ENCODE measurements at regions not wholly inside any gene's neighbourhood (a gene's known extent, or its start where the extent isn't known, plus 50 kb on each side); places are given as distances from the start of the nearest gene placed in this dataset.

GRCh38 chr3:135490219-135490915 is 475.2 kb upstream of the PPP2R3A start:
- no peak for DNase-seq

GRCh38 chr3:135491491-135492205 is 473.9 kb upstream of the PPP2R3A start:
- no peak for DNase-seq

GRCh38 chr3:135495891-135496290 is 469.6 kb upstream of the PPP2R3A start:
- no peak for DNase-seq

GRCh38 chr3:135497979-135498378 is 467.5 kb upstream of the PPP2R3A start:
- DNase-seq, result no peak

GRCh38 chr3:135499426-135499825 is 466.1 kb upstream of the PPP2R3A start:
- DNase-seq, result no peak

GRCh38 chr3:135500034-135500433 is 465.5 kb upstream of the PPP2R3A start:
- DNase-seq, result no peak

GRCh38 chr3:135503065-135503759 is 462.3 kb upstream of the PPP2R3A start:
- no peak for DNase-seq

GRCh38 chr3:135503760-135504686 is 461.5 kb upstream of the PPP2R3A start:
- DNase-seq, result no peak

- DNase-seq, result no peak
Measured at GRCh38 chr3:135513106-135514059, 452.1 kb upstream of the PPP2R3A start.

- no peak for DNase-seq
Measured at GRCh38 chr3:135514060-135514448, 451.5 kb upstream of the PPP2R3A start.

- DNase-seq, result no peak
Measured at GRCh38 chr3:135516143-135516542, 449.4 kb upstream of the PPP2R3A start.

GRCh38 chr3:135528413-135529015 is 437.0 kb upstream of the PPP2R3A start:
- no peak for DNase-seq

- no peak for DNase-seq
Measured at GRCh38 chr3:135532021-135532420, 433.5 kb upstream of the PPP2R3A start.

GRCh38 chr3:135538123-135538522 is 427.4 kb upstream of the PPP2R3A start:
- no peak for DNase-seq

GRCh38 chr3:135539351-135539750 is 426.2 kb upstream of the PPP2R3A start:
- DNase-seq, result no peak

- DNase-seq, result no peak
Measured at GRCh38 chr3:135539854-135540253, 425.7 kb upstream of the PPP2R3A start.

GRCh38 chr3:135549928-135550494 is 415.5 kb upstream of the PPP2R3A start:
- DNase-seq, result no peak

GRCh38 chr3:135556174-135556573 is 409.4 kb upstream of the PPP2R3A start:
- DNase-seq, result no peak

GRCh38 chr3:135558150-135558783 is 407.3 kb upstream of the PPP2R3A start:
- no peak for DNase-seq

GRCh38 chr3:135558906-135559305 is 406.6 kb upstream of the PPP2R3A start:
- no peak for DNase-seq
